ENCODE measurements at regions not wholly inside any gene's neighbourhood (a gene's known extent, or its start where the extent isn't known, plus 50 kb on each side); places are given as distances from the start of the nearest gene placed in this dataset.

DNA sequence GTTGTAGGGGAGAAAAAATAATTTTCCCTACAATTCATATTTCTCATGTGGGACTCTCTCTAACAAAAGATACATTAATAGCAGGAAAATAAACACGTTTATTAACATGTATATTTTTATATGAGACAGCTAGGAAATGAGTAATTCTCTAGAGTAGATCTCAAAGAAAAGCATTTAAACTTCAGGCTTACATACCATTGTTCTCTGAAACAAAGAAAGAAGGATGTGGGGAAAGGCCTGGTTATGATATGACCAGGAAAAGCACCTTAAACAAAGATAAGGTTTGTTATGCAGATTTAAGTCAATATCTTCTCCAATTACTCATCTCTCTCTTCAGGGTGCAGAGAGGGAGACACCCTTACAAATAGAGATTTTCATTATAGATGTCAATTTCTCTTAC is 131.3 kb downstream of the SLC7A11 start:
- no peak overlapping the region for H3K9ac ChIP-seq (ENCODE audit: low read length in 3 of 3)

DNA sequence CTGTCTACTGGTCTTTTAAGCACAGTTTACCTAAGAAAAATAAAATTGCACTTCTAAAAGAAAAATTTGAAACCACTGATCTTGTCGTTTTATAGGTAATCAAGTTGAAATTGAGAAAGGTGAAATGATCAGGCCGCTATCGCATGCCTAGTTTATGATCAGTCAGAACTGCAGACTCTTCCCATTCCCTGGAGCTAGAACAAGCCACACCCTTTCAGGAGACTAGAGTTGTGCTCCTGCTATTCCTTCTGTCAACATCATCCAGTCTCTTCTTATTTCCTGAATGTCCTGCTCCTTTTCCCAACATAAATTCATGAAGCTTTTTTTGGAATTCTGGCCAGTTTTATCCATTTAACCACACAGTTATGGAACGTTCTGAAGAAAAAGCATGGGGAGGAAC is 135.1 kb downstream of the SLC7A11 start:
- FAIRE-seq: no peak
- no peaks in the 10 kb centered on the region for H3K27me3 ChIP-seq (ENCODE audit: control insufficient read depth, insufficient read depth, low read length)
- intact Hi-C loops (cut with DNase I): no loop called here

More for the DNA sequence above, 131.3 kb downstream of the SLC7A11 start:
- H3K27me3 ChIP-seq (ENCODE audit: control insufficient read depth, insufficient read depth, low read length): no peaks in the 10 kb centered on the region
- no peak for DNase-seq
- intact Hi-C loops (cut with DNase I): no loop called here
- H3K9me3 ChIP-seq (ENCODE audit: control insufficient read depth in 2 of 3, insufficient read depth in 1 of 3, low read length in 3 of 3): no peaks in the 10 kb centered on the region
- H3K27ac ChIP-seq (ENCODE audit: low read depth in 2 of 2, low read length in 2 of 2): no peak overlapping the region
- no peak overlapping the region for H3K4me3 ChIP-seq (ENCODE audit: low read length in 3 of 3)
- FAIRE-seq: no peak
- H3K4me1 ChIP-seq (ENCODE audit: control insufficient read depth in 2 of 3, insufficient read depth in 2 of 3, low read depth in 1 of 3, low read length in 3 of 3): no peaks in the 10 kb centered on the region
- TF ChIP-seq, protein P1, sequence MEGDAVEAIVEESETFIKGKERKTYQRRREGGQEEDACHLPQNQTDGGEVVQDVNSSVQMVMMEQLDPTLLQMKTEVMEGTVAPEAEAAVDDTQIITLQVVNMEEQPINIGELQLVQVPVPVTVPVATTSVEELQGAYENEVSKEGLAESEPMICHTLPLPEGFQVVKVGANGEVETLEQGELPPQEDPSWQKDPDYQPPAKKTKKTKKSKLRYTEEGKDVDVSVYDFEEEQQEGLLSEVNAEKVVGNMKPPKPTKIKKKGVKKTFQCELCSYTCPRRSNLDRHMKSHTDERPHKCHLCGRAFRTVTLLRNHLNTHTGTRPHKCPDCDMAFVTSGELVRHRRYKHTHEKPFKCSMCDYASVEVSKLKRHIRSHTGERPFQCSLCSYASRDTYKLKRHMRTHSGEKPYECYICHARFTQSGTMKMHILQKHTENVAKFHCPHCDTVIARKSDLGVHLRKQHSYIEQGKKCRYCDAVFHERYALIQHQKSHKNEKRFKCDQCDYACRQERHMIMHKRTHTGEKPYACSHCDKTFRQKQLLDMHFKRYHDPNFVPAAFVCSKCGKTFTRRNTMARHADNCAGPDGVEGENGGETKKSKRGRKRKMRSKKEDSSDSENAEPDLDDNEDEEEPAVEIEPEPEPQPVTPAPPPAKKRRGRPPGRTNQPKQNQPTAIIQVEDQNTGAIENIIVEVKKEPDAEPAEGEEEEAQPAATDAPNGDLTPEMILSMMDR (IDR thresholded peaks at IDR 0.05; ENCODE audit: borderline replicate concordance, extremely low read depth, insufficient read depth): no peak
- H3K36me3 ChIP-seq (ENCODE audit: control insufficient read depth in 2 of 3, insufficient read depth in 3 of 3, low read length in 3 of 3): no peaks in the 10 kb centered on the region

DNA sequence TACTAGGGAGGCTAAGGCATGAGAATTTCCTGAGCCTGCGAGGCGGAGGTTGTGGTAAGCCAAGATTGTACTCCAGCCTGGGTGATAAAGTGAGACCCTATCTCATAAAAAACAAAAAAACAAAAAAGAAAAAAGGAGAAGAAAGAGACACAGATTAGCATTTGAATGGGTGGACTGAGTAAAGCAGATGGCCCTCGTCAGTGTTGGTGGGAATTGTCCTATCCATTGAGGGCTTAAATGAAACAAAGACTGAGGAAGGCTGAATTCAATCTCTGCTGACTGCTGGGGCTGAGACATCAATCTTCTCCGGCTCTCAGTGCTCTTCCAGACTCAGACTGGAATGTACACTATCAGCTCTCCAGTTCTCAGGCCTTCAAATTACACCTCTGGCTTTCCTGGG is 136.8 kb downstream of the SLC7A11 start:
- Histone ChIP-seq H3K4me3 (ENCODE audit: low read length in 3 of 3) (no peak overlapping the region), H3K4me1 (ENCODE audit: control insufficient read depth in 2 of 3, insufficient read depth in 2 of 3, low read depth in 1 of 3, low read length in 3 of 3) (no peaks in the 10 kb centered on the region), H3K27me3 (ENCODE audit: control insufficient read depth, insufficient read depth, low read length) (no peaks in the 10 kb centered on the region), H3K9me3 (ENCODE audit: control insufficient read depth in 2 of 3, insufficient read depth in 1 of 3, low read length in 3 of 3) (no peaks in the 10 kb centered on the region), H3K27ac (ENCODE audit: low read depth in 2 of 2, low read length in 2 of 2) (no peak overlapping the region), H3K36me3 (ENCODE audit: control insufficient read depth in 2 of 3, insufficient read depth in 3 of 3, low read length in 3 of 3) (no peaks in the 10 kb centered on the region), H3K9ac (ENCODE audit: low read length in 3 of 3) (no peak overlapping the region)
- TF ChIP-seq, protein P1 (IDR thresholded peaks at IDR 0.05; ENCODE audit: borderline replicate concordance, extremely low read depth, insufficient read depth): no peak
- DNase-seq: no peak
- intact Hi-C loops (cut with DNase I): no loop called here
- FAIRE-seq: no peak

More for the DNA sequence above, 135.1 kb downstream of the SLC7A11 start:
- no peaks in the 10 kb centered on the region for H3K9me3 ChIP-seq (ENCODE audit: control insufficient read depth in 2 of 3, insufficient read depth in 1 of 3, low read length in 3 of 3)
- H3K9ac ChIP-seq (ENCODE audit: low read length in 3 of 3): no peak overlapping the region
- H3K4me3 ChIP-seq (ENCODE audit: low read length in 3 of 3): no peak overlapping the region
- DNase-seq: no peak
- TF ChIP-seq, protein P1 (IDR thresholded peaks at IDR 0.05; ENCODE audit: borderline replicate concordance, extremely low read depth, insufficient read depth): no peak
- no peak overlapping the region for H3K27ac ChIP-seq (ENCODE audit: low read depth in 2 of 2, low read length in 2 of 2)
- H3K4me1 ChIP-seq (ENCODE audit: control insufficient read depth in 2 of 3, insufficient read depth in 2 of 3, low read depth in 1 of 3, low read length in 3 of 3): no peaks in the 10 kb centered on the region
- H3K36me3 ChIP-seq (ENCODE audit: control insufficient read depth in 2 of 3, insufficient read depth in 3 of 3, low read length in 3 of 3): no peaks in the 10 kb centered on the region

DNA sequence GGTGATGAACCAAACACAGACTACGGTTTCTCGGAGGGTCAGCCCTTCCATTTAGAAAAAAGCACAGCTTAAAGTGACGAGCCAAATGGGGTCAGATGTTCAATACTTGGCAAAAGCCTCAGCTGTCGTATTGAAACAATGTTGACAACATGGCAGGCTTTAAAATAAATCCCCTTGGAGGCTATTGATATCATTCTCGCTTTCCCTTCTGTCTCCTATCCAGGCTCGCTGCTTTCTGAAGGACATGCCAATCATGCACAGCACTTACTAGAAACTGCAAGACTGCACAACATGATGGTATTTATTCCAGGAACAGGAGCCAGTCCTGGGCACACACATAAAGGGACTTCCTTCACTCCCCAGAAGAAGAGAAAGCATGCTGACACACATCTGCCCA is 137.9 kb downstream of the SLC7A11 start:
- Histone ChIP-seq H3K27me3 (ENCODE audit: control insufficient read depth, insufficient read depth, low read length) (no peaks in the 10 kb centered on the region), H3K9ac (ENCODE audit: low read length in 3 of 3) (no peak overlapping the region), H3K9me3 (ENCODE audit: control insufficient read depth in 2 of 3, insufficient read depth in 1 of 3, low read length in 3 of 3) (no peaks in the 10 kb centered on the region), H3K4me1 (ENCODE audit: control insufficient read depth in 2 of 3, insufficient read depth in 2 of 3, low read depth in 1 of 3, low read length in 3 of 3) (no peaks in the 10 kb centered on the region), H3K27ac (ENCODE audit: low read depth in 2 of 2, low read length in 2 of 2) (no peak overlapping the region), H3K36me3 (ENCODE audit: control insufficient read depth in 2 of 3, insufficient read depth in 3 of 3, low read length in 3 of 3) (no peaks in the 10 kb centered on the region), H3K4me3 (ENCODE audit: low read length in 3 of 3) (peak overlapping the region in 2 of 3 donors; percentile 4 to 6)
- FAIRE-seq (no peak), DNase-seq (no peak)
- intact Hi-C loops (cut with DNase I): no loop called here
- TF ChIP-seq, protein P1 (IDR thresholded peaks at IDR 0.05; ENCODE audit: borderline replicate concordance, extremely low read depth, insufficient read depth): no peak

Data from kidney (tissue), 13 donors.